Limb (tissue), 2 donors: ENCODE measurements at regions not wholly inside any gene's neighbourhood (a gene's known extent, or its start where the extent isn't known, plus 50 kb on each side); places are given as distances from the start of the nearest gene placed in this dataset.
A peak's percentile ranks its signal among the peaks of the same experiment; 100 is the strongest.
"Not testable (repeated sequence)": the region's sequence is repeated elsewhere in the genome, so short reads cannot be mapped to it uniquely, and the experiment has no call there.

Experiments
- DNase-seq, 2 donors: peaks; one replicate each; pipeline ENCODE4 v3.0.0-alpha.2; 2016; ENCODE audit errors: extremely low spot score in 2 of 2

DNA sequence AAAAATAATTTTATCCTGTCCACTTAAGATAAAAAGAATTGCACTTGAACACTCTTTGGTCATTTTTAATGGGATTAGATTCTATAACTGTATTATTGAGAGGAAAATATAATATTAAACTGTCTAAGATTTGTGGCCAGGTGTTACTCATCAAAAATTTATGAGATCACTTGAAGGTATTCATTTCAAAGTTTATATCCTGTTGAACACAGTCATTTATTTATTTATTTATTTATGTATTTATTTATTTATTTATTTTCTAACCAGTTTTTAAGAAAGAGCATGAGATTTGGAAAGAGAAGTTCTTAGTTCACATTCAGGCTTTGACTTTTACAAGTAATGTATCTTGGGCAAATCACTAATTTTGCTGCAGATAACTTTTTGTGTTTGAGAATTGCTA lies 692.7 kb downstream of the LTN1 start:
- DNase-seq: no peak

DNA sequence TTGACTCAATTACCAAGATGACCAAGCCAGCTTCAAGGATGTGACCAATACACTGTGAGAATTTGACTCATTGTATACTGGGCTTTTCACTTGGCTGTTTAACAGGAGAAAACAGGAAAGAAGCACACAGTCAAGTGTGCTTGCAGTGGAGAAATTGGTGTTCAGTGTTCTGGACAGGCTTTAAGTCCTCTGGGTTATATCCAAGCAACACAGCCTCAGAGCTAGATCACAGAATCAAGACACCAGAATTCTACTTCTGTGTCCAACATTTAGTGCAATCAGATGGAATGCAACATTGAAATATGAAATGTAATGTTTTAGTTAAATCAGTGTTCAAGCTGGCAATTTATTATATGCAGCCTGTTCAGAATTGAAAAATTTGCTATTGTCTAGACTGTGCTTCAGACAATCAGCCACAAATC lies 694.4 kb downstream of the LTN1 start:
- DNase-seq: peak in 1 of 2 donors; percentile 13

DNA sequence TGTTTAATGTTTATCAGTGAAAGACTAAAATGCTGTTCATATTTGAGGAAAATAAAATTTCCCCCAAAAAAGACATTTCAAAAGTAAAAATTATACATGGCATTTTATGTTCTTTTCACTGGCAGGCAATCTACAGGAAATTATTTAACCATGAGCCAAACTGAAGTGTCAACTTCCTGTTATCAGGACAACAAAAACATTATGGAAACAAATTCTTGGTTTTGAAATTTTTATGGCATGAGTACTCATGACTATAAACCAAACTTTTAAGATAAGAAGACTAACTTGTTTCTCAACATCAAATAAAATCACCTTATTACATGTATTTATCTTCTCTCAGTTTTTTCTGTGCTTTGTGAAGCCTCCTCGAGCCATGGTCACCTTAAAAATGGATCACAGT lies 698.6 kb downstream of the LTN1 start:
- DNase-seq: no peak

GRCh38 chr21:28283641-28284490 lies 708.8 kb downstream of the LTN1 start:
- DNase-seq: peak in 1 of 2 donors; percentile 78

DNA sequence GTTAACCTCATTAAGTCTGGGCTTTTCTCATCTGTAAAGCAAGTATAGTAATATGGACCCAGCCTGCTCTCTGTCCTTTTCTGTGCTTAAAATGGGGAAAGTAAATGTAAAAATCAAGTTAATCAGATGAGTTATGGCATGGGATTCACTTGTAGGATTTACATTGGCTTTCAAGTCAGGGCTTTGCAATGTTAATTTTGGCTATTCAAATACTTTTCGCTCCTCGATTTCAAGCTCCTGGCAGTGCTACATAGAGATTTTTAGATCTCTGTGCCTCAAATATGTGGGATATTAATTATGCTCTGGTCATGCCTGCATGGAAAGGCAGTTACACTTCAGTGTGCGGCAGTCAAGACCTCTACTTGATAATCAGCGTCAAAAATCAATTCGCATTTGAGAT lies 709.8 kb downstream of the LTN1 start:
- DNase-seq: peak in 1 of 2 donors; percentile 20

- not testable (repeated sequence) for DNase-seq
Observed at GRCh38 chr21:28281357-28281756, 711.3 kb downstream of the LTN1 start.

GRCh38 chr21:28280611-28281010 lies 712.1 kb downstream of the LTN1 start:
- no peak for DNase-seq

GRCh38 chr21:28277324-28277723 lies 715.4 kb downstream of the LTN1 start:
- no peak for DNase-seq

DNA sequence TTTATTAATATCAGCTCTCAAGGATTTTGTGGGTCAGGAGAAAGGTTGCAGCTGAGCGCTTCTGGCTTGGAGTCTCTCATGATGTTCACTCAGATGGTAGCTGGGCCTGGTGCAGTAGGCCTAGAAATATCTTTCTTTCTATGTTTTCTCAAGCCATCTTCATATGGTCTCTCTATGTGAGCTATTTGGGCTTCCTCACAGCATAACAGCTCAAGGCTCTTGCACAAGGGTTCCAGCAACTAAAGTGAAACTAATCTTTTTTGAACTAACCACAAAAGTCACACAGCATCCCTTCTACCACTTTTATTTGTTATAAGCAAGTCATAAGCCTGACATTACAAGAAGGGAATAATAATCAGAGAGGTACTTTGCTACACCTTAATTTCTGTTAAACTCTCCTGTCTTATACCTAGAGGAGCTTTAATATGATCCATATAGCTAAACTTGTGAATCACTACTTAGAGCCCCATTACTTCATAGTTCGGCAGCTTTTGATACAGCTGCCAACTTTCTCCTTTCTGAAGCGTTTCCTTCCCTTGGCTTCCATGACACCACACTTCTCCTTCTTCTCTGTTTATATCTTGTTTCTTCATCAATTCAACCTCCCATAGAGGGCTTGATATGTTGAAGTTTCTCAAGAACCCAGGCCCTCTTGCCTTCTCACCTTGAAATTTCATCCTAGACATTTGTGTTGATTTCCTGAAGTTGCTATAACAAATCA lies 720.2 kb downstream of the LTN1 start:
- DNase-seq: no peak

DNA sequence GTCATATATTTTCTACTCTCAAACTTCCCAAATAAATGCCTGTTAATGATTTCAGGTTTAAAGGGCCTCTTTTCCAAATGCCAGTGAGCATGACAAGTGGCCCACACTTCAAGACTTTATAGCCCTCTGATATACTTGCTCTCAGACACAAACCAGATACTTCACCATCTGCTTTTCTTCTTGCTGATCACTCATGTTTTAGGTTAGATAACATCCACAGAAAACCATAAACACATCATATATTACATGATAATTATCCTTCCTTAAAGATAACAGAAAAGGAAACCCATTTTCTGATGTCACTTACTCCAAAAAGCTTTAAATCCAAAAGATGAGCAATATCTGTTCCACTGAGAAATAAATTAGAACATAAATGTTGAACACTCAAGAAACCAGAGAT lies 723.5 kb downstream of the LTN1 start:
- DNase-seq: no peak

DNA sequence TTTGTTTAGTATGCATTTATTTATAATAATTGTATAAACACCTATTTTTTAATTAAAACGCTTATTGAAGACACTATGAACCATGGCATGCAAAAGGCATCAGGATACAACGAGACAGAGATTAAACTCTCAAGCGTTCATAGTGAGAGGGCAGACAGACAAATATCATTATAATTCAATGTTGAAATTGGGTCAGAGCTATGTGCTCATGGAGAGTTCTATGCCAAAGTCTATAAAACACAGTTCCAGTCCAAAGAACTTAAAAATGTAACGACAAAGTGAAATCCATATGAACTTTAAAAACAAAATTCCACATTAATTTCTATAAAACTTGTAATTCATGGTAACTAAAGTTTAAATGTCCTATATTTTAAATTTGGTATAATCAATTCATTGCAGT lies 724.0 kb downstream of the LTN1 start:
- DNase-seq: no peak

DNA sequence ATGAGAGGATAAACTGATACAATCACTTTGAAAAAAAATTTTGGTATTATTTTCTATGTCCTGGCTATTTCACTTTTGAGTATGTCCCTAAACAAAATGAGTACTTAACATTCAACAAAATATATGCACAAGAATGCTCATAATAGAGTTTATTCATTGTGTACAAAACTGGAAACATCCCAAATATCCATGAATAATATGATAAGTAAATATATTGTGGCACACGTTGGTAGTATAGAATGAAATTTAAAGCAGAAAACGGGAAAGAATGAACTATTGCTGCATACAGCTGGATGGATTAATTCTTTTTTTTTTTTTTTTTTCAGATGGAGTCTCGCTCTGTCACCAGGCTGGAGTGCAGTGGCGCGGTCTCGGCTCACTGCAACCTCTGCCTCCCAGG lies 725.2 kb downstream of the LTN1 start:
- DNase-seq: no peak

DNA sequence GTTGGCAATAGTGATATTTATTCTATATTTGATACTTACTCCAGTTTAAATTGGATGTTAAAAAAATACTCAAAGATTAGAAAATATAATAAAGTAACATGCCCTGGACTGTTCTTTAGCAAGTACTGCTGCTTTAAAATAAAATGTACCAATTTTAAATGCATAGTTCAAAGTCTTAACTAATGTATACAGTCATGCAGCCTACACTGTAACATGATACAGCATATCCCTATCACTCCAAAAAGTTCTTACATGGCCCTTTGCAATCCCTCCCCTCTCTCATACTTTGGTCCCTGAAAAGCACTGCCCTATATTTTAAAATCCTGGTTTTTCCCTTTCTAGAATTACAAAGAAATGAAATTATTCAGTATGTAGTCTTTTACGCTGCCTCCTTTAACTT lies 726.6 kb downstream of the LTN1 start:
- DNase-seq: no peak

DNA sequence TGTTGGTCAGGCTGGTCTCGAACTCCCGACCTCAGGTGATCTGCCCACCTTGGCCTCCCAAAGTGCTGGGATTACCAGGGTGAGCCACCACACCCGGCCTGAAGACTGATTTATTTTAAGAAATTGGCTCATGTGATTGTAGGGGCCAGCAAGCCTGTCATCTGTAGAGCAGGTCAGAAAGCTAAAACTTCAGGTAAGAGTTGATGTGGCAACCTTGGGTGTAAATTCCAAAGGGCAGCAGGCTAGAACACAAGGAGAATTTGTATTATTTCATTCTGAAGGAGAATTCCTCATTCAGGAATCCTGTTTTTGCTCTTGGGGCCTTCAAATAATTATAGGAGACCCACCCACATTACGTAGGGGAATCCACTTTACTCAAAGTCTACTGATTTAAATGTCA lies 728.7 kb downstream of the LTN1 start:
- DNase-seq: no peak

DNA sequence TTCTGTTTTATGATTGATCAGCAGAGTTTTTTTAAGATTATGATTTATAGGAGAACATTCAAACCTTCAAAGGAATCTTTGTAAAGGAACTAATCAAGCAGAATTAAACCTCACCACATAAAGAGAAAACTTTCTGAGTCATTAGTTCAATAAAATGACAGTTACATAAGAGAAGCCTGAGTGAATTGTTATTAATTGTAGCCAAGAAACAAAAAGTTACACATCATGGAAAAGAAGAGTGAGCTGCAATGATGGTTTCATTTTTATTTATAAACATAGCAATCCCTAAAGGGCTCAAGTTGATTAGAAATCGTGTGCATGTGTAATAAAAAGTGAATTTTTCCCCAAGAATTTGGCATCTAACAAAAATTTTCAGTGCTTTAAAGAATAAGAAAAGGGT lies 731.4 kb downstream of the LTN1 start:
- no peak for DNase-seq

DNA sequence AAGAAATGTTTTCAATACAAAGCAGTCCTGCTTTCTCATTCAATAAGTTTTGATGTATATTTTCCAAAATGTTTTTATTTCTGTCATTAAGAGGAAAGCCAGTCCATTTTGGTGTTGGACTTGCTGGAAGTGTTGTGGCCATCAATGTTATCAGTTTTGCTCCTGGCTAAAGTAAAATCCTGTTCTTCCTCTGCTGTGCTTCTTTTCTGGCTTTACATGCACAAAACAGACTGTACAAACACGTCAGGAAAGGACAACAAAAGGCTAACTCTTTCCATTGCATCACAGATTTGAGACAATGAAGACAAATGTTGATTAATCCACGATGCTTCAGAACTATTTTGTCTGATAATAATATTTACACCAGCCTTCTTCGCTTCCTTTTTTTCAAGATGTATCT lies 735.4 kb downstream of the LTN1 start:
- no peak for DNase-seq

GRCh38 chr21:28256837-28257236 lies 735.8 kb downstream of the LTN1 start:
- DNase-seq: no peak

DNA sequence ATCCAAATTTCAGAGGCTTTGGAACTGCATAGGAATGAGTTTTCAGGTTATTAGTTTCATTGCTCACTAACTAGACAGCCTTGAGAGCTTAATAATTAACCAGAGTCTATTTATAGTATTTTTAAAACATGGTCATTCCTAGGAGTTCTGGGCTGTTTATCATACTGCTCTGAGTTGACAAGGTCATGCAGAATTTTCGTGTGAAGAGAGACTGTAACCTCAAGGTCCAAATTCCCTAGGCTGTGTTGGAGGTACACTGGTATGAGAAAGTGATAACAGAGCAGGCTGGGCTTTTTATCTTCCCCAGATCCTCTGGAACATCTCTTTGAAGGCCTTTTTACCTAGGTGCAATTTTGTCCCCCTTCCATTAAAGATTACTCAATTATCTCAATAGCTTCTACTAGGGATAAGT lies 736.3 kb downstream of the LTN1 start:
- DNase-seq: no peak

GRCh38 chr21:28253961-28254360 lies 738.7 kb downstream of the LTN1 start:
- DNase-seq: no peak

DNA sequence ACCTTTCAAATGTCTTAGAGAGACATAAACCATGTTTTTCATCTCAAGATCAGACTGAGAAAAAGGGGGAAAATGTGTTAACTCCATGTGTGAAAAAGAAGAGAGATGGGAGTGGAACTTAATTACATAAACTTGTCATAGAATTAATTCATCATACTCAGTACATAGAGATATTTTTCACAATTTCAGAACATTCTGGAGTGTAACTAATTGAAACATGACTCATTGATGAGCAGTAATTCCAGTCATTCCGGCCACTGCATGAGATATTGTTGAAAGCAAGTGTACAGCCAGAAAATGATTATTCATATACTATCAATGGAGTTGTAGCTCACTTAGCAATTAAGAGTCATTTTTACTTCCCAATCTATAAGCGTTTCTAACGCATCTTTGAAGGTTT lies 739.3 kb downstream of the LTN1 start:
- no peak for DNase-seq

GRCh38 chr21:28252928-28253327 lies 739.7 kb downstream of the LTN1 start:
- DNase-seq: no peak

DNA sequence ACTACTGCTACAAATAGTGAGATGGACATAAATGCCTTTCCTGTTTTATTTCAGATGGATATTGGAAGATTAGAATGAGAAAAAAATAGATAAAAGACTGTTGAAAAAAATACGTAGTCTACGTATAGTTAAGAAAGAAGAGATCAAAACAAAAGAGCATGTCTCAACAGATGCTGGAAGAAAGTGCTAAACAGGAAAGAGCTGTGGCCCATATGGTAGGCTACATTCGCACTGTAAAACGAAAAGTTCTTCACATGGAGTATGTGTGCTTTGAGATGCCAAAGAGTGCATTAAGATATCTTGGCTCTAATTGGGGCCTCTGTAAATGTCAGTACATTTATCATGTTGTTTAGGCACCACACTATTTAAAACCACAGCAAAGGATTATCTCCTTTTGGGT lies 741.7 kb downstream of the LTN1 start:
- no peak for DNase-seq

- no peak for DNase-seq
Observed at GRCh38 chr21:28247454-28248020, 745.1 kb downstream of the LTN1 start.
